GM18907 (cell line): ENCODE measurements at regions not wholly inside any gene's neighbourhood (a gene's known extent, or its start where the extent isn't known, plus 50 kb on each side); places are given as distances from the start of the nearest gene placed in this dataset.

ENCODE experiments used
- ATAC-seq: cut with Tn5 transposase; IDR thresholded peaks from one replicate; pipeline ENCODE4 v1.9.1; 2021; ENCODE audit warnings: mild to moderate bottlenecking, moderate library complexity; ENCODE audit not compliant: unreplicated experiment

GRCh38 chr1:96992871-96993270 is 271.3 kb downstream of the PTBP2 start:
- no peak for ATAC-seq

- ATAC-seq = no peak
These were observed 273.8 kb downstream of the PTBP2 start for GRCh38 chr1:96995351-96995750.

GRCh38 chr1:96996001-96996400 is 274.4 kb downstream of the PTBP2 start:
- no peak for ATAC-seq

GRCh38 chr1:96997717-96998116 is 276.1 kb downstream of the PTBP2 start:
- no peak for ATAC-seq

GRCh38 chr1:96998466-96998865 is 276.9 kb downstream of the PTBP2 start:
- ATAC-seq = no peak

- ATAC-seq = no peak
These were observed 277.6 kb downstream of the PTBP2 start for GRCh38 chr1:96999191-96999590.

GRCh38 chr1:97004054-97004453 is 282.5 kb downstream of the PTBP2 start:
- ATAC-seq = no peak

GRCh38 chr1:97004743-97005142 is 283.2 kb downstream of the PTBP2 start:
- ATAC-seq = no peak

- no peak for ATAC-seq
These were observed 284.6 kb downstream of the PTBP2 start for GRCh38 chr1:97006044-97006661.

GRCh38 chr1:97007840-97008604 is 286.4 kb downstream of the PTBP2 start:
- ATAC-seq = no peak

GRCh38 chr1:97010566-97011264 is 289.1 kb downstream of the PTBP2 start:
- ATAC-seq = no peak

- no peak for ATAC-seq
These were observed 291.6 kb downstream of the PTBP2 start for GRCh38 chr1:97013136-97013535.

GRCh38 chr1:97013941-97014340 is 292.4 kb downstream of the PTBP2 start:
- ATAC-seq = no peak

- ATAC-seq = no peak
These were observed 292.8 kb downstream of the PTBP2 start for GRCh38 chr1:97014426-97014825.

GRCh38 chr1:97017895-97018294 is 296.3 kb downstream of the PTBP2 start:
- ATAC-seq = no peak
